ENCODE measurements at regions not wholly inside any gene's neighbourhood (a gene's known extent, or its start where the extent isn't known, plus 50 kb on each side); places are given as distances from the start of the nearest gene placed in this dataset.
A peak's percentile ranks its signal among the peaks of the same experiment; 100 is the strongest.

- H3K4me3 Mint-ChIP-seq: no peak overlapping the region
- no peak overlapping the region for H3K27ac Mint-ChIP-seq
- DNase-seq: no peak
- intact Hi-C loops (cut with micrococcal nuclease): no loop called here
- CTCF ChIA-PET: no interaction called here
- POLR2A ChIA-PET: no interaction called here
- H3K4me1 Mint-ChIP-seq (ENCODE audit: low read depth): no peaks in the 10 kb centered on the region
- peaks cover 13% of the 10 kb centered on the region for H3K9me3 Mint-ChIP-seq
- H3K27me3 Mint-ChIP-seq: no peaks in the 10 kb centered on the region
- no peaks in the 10 kb centered on the region for H3K36me3 Mint-ChIP-seq
Measured at GRCh38 chr12:40587421-40587820, 104.8 kb upstream of the CNTN1 start.

GRCh38 chr12:40587970-40588369, 104.3 kb upstream of the CNTN1 start:
- Mint-ChIP-seq H3K4me3 (no peak overlapping the region), H3K27me3 (no peaks in the 10 kb centered on the region), H3K36me3 (no peaks in the 10 kb centered on the region), H3K4me1 (ENCODE audit: low read depth) (no peaks in the 10 kb centered on the region), H3K27ac (no peak overlapping the region), H3K9me3 (peaks cover 11% of the 10 kb centered on the region)
- ChIA-PET POLR2A (no interaction called here), CTCF (no interaction called here)
- DNase-seq: no peak
- intact Hi-C loops (cut with micrococcal nuclease): no loop called here

DNA sequence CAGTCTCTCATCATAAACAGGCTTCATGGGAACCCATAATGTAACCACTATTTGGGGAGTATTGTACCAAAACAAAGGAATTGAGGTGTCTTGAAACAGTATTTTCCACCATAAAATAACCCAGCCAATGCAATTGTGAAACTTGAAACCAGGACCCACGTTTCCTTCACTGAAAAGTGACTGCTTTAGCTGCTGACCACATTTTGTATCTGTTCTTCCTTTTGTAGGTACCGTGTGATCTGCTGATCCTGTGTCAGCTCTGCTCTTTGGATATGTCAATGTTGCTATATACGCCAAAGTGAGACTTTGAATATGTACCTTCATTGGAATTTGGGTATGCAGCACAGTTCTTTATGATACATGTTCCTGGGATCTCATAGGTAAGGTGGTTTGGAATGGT, 95.1 kb upstream of the CNTN1 start:
- Mint-ChIP-seq H3K4me1 (ENCODE audit: low read depth) (no peaks in the 10 kb centered on the region), H3K27ac (no peak overlapping the region), H3K27me3 (no peaks in the 10 kb centered on the region), H3K36me3 (no peaks in the 10 kb centered on the region), H3K9me3 (no peaks in the 10 kb centered on the region), H3K4me3 (no peak overlapping the region)
- ChIA-PET CTCF (no interaction called here), POLR2A (no interaction called here)
- intact Hi-C loops (cut with micrococcal nuclease): no loop called here
- no peak for DNase-seq

GRCh38 chr12:40598073-40598472, 94.2 kb upstream of the CNTN1 start:
- CTCF ChIA-PET: no interaction called here

DNA sequence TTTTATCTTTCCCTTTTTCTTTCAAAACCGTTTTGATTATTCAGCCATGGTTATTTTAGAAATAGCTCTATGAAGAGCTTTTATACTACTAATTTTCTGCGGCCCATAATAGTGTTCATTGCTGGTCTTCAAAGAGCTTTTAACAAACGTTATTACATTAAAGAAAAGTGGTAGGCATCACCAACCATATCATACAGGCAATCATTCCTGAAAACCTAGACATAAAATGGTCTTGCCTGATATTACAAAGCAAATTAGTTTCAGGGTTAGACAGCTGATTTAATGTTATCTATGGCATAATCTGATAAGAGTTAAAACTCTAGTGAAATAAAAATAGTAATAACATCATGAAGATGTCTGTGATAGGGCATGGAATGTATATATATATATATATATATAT, 89.7 kb upstream of the CNTN1 start:
- H3K27ac Mint-ChIP-seq: no peak overlapping the region
- no peaks in the 10 kb centered on the region for H3K9me3 Mint-ChIP-seq
- DNase-seq: no peak
- POLR2A ChIA-PET: no interaction called here
- CTCF ChIA-PET: interaction anchor here (2.0 kb wide), 1 partner anchor 19 kb away, joined by 5 read pairs; no protein-coding TSS in a partner anchor
- H3K36me3 Mint-ChIP-seq: no peaks in the 10 kb centered on the region
- no peaks in the 10 kb centered on the region for H3K4me1 Mint-ChIP-seq (ENCODE audit: low read depth)
- no peaks in the 10 kb centered on the region for H3K27me3 Mint-ChIP-seq
- intact Hi-C loops (cut with micrococcal nuclease): no loop called here
- no peak overlapping the region for H3K4me3 Mint-ChIP-seq

More at GRCh38 chr12:40598073-40598472, 94.2 kb upstream of the CNTN1 start:
- Mint-ChIP-seq H3K4me1 (ENCODE audit: low read depth) (no peaks in the 10 kb centered on the region), H3K9me3 (no peaks in the 10 kb centered on the region), H3K27me3 (no peaks in the 10 kb centered on the region), H3K36me3 (no peaks in the 10 kb centered on the region), H3K27ac (no peak overlapping the region), H3K4me3 (no peak overlapping the region)
- intact Hi-C loops (cut with micrococcal nuclease): no loop called here
- POLR2A ChIA-PET: no interaction called here
- no peak for DNase-seq

- Mint-ChIP-seq H3K27me3 (no peaks in the 10 kb centered on the region), H3K27ac (no peak overlapping the region), H3K4me1 (ENCODE audit: low read depth) (no peaks in the 10 kb centered on the region), H3K9me3 (peaks cover 1% of the 10 kb centered on the region), H3K4me3 (no peak overlapping the region), H3K36me3 (no peaks in the 10 kb centered on the region)
- intact Hi-C loops (cut with micrococcal nuclease): no loop called here
- POLR2A ChIA-PET: no interaction called here
- no peak for DNase-seq
- CTCF ChIA-PET: no interaction called here
Measured at GRCh38 chr12:40614923-40615322, 77.3 kb upstream of the CNTN1 start.

DNA sequence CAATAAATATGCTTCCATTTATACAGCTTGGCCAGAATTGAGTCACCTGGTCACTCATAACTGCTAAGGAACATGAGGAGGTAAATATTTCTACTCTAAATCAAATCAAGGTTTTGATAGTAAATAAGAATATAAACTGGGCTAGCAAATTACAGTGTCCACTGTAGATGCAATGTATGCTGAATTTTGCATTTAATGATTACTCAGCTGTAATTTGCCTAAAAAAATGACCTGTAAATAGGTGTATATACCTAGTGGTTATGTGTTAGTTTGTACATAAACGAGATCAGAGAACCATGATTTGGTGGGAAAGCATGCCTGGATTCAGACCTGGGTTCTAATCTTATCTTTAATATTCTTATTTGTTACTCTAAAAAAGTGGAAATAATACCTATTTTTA, 76.6 kb upstream of the CNTN1 start:
- H3K27me3 Mint-ChIP-seq: no peaks in the 10 kb centered on the region
- ChIA-PET CTCF (no interaction called here), POLR2A (no interaction called here)
- H3K4me3 Mint-ChIP-seq: no peak overlapping the region
- intact Hi-C loops (cut with micrococcal nuclease): no loop called here
- DNase-seq: no peak
- H3K27ac Mint-ChIP-seq: no peak overlapping the region
- no peaks in the 10 kb centered on the region for H3K9me3 Mint-ChIP-seq
- H3K4me1 Mint-ChIP-seq (ENCODE audit: low read depth): no peaks in the 10 kb centered on the region
- no peaks in the 10 kb centered on the region for H3K36me3 Mint-ChIP-seq

DNA sequence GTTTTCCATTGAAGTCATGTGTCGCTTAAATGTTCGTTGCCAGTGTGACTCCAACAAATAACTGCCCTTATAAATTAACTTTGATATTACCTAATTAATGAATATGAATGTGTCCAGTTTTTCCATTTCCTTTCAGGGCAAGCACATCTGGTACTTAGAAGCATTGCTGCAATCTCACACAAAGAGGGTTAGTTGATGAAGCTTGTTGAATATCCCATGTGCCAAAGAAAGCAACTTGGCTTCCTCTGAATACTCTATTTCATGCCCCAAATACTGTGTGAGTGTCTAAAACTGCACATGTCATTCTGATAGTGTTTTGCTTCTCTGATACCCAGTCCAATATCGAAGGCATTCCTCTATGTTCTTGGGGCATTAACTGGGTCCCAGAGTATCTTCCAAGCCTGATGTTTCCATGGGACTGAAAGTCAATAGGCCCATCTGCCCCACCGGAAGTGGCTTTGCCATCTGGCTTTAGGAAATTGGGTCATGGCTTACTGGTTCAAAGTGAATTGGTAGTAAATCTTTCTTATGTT, 75.8 kb upstream of the CNTN1 start:
- H3K27ac Mint-ChIP-seq: no peak overlapping the region
- H3K36me3 Mint-ChIP-seq: no peaks in the 10 kb centered on the region
- no peaks in the 10 kb centered on the region for H3K27me3 Mint-ChIP-seq
- H3K4me1 Mint-ChIP-seq (ENCODE audit: low read depth): no peaks in the 10 kb centered on the region
- intact Hi-C loops (cut with micrococcal nuclease): no loop called here
- CTCF ChIA-PET: no interaction called here
- H3K9me3 Mint-ChIP-seq: no peaks in the 10 kb centered on the region
- no peak for DNase-seq
- POLR2A ChIA-PET: no interaction called here
- no peak overlapping the region for H3K4me3 Mint-ChIP-seq

DNA sequence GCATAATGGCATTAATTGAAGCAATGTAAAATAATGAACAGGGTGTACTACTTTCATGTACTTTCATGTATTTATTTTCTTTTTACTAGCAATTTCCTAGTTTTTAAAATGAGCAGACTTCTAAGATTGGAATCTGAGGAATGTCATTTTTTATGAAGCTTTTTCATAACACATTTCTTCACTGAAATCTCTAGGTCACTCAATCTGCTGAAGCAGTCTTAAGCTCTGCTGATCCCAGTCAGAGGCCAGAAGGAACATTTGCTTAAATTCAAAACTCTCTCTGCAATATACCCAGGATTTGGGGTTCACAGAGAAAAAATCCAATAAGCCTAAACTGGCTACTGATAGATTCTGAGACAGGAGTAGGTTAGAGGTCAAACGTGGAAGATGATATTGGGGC, 73.6 kb upstream of the CNTN1 start:
- CTCF ChIA-PET: no interaction called here
- no peak for DNase-seq
- POLR2A ChIA-PET: no interaction called here
- Mint-ChIP-seq H3K4me1 (ENCODE audit: low read depth) (no peaks in the 10 kb centered on the region), H3K36me3 (no peaks in the 10 kb centered on the region), H3K27me3 (no peaks in the 10 kb centered on the region), H3K4me3 (no peak overlapping the region), H3K27ac (no peak overlapping the region), H3K9me3 (no peaks in the 10 kb centered on the region)
- intact Hi-C loops (cut with micrococcal nuclease): no loop called here

- POLR2A ChIA-PET: no interaction called here
- Mint-ChIP-seq H3K4me3 (no peak overlapping the region), H3K9me3 (no peaks in the 10 kb centered on the region), H3K27me3 (no peaks in the 10 kb centered on the region), H3K36me3 (no peaks in the 10 kb centered on the region), H3K4me1 (ENCODE audit: low read depth) (no peaks in the 10 kb centered on the region), H3K27ac (no peak overlapping the region)
- no peak for DNase-seq
- intact Hi-C loops (cut with micrococcal nuclease): no loop called here
- CTCF ChIA-PET: interaction anchor here (0.7 to 1.4 kb wide), 4 partner anchors 9 to 300 kb away, joined by 3 to 4 read pairs (median 3); no protein-coding TSS in a partner anchor
Measured at GRCh38 chr12:40620564-40621019, 71.6 kb upstream of the CNTN1 start.

DNA sequence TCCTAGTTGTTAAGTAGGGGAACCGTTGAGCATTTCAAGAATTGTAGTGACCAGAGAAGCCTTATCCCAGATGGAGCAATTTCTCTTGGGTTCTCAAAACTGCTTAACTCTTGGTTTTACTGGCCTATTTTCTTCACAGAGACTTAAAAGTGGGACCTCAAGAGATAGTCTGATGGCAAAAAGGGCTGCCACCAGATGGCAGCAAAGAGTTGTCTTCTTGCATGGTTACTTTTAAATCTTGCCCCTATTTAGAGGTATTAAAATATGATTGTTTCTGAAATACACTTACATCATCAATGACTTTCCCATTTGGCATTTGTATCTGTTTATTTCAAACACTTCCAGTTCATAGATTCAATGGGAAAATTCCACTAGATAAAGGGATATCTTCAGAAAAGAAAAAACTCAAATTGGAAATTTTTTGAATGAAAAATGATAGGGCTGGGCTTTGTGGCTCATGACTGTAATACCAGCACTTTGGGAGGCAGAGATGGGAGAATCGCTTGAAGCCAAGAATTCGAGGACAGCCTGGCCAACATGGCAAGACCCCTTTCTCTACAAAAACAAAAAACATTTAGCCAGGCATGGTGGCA, 69.9 kb upstream of the CNTN1 start:
- Mint-ChIP-seq H3K27ac (no peak overlapping the region), H3K4me3 (no peak overlapping the region), H3K27me3 (no peaks in the 10 kb centered on the region), H3K9me3 (no peaks in the 10 kb centered on the region), H3K4me1 (ENCODE audit: low read depth) (no peaks in the 10 kb centered on the region), H3K36me3 (no peaks in the 10 kb centered on the region)
- POLR2A ChIA-PET: no interaction called here
- DNase-seq: peak; percentile 31
- intact Hi-C loops (cut with micrococcal nuclease): loop anchor here (1.0 kb wide), 1 partner anchor 299 kb away; no protein-coding TSS in a partner anchor
- CTCF ChIA-PET: interaction anchor here (0.6 to 1.2 kb wide), 2 partner anchors 21 to 29 kb away, joined by 4 to 5 read pairs; no protein-coding TSS in a partner anchor

- ChIA-PET POLR2A (no interaction called here), CTCF (no interaction called here)
- Mint-ChIP-seq H3K4me1 (ENCODE audit: low read depth) (no peaks in the 10 kb centered on the region), H3K27me3 (no peaks in the 10 kb centered on the region), H3K27ac (no peak overlapping the region), H3K4me3 (no peak overlapping the region), H3K9me3 (no peaks in the 10 kb centered on the region), H3K36me3 (no peaks in the 10 kb centered on the region)
- intact Hi-C loops (cut with micrococcal nuclease): no loop called here
- DNase-seq: no peak
Measured at GRCh38 chr12:40632171-40632570, 60.1 kb upstream of the CNTN1 start.

DNA sequence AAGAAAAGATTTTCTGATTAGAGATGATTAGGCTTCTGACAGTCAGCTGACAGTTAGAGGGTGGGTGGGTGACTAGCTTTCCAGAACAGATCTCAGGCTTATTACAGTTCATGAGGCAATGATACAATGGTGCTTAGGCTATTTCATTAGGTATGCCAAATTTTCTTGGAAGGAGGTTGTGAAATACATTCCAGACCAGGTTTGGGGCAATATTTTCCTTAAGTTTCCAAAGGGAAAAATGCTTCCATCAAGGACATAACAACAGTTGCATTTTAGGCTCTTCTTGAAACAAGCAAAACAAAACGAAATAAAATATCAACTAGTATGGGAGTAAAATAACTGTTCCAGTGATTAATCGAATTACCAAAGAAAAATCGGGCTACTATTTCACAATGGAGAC, 59.3 kb upstream of the CNTN1 start:
- Mint-ChIP-seq H3K27me3 (no peaks in the 10 kb centered on the region), H3K9me3 (no peaks in the 10 kb centered on the region), H3K36me3 (no peaks in the 10 kb centered on the region), H3K27ac (no peak overlapping the region), H3K4me3 (no peak overlapping the region), H3K4me1 (ENCODE audit: low read depth) (no peaks in the 10 kb centered on the region)
- DNase-seq: no peak
- ChIA-PET POLR2A (no interaction called here), CTCF (no interaction called here)
- intact Hi-C loops (cut with micrococcal nuclease): no loop called here

All from activated CD4-positive, alpha-beta memory T cell treated with anti-CD3 and anti-CD28 coated beads for 36 hours (primary cell).